Endothelial cell of umbilical vein (primary cell): ENCODE measurements at regions not wholly inside any gene's neighbourhood (a gene's known extent, or its start where the extent isn't known, plus 50 kb on each side); places are given as distances from the start of the nearest gene placed in this dataset.
"Not testable (repeated sequence)": the region's sequence is repeated elsewhere in the genome, so short reads cannot be mapped to it uniquely, and the experiment has no call there.

Source experiments
- CTCF ChIP-seq, 2 donors: IDR thresholded peaks; 1 replicate in 1 of 2; 2 replicates in 1 of 2; pipeline ENCODE4 v1.5.1; 2011; ENCODE audit warnings: low read length in 2 of 2, mild to moderate bottlenecking in 2 of 2, moderate library complexity in 2 of 2, control low read depth in 1 of 2, inconsistent platforms in 1 of 2, low read depth in 1 of 2; ENCODE audit not compliant: insufficient read depth in 1 of 2; ENCODE audit errors: extremely low read depth in 1 of 2
- EZH2 ChIP-seq: IDR thresholded peaks from 2 replicates; pipeline ENCODE4 v1.6.1; 2012; ENCODE audit warnings: borderline replicate concordance, low read depth, mild to moderate bottlenecking, moderate library complexity, low read length, inconsistent platforms; ENCODE audit not compliant: severe bottlenecking
- GATA2 ChIP-seq: IDR thresholded peaks from 2 replicates; pipeline ENCODE4 v1.7.0; 2011; ENCODE audit warnings: low read depth, mild to moderate bottlenecking, moderate library complexity, mixed read lengths, low read length; ENCODE audit not compliant: insufficient read length, insufficient read depth
- JUN ChIP-seq: IDR thresholded peaks from 2 replicates; pipeline ENCODE4 v1.6.1; 2011; ENCODE audit warnings: borderline replicate concordance, low read depth; ENCODE audit not compliant: insufficient read length, insufficient read depth
- MYC ChIP-seq: IDR thresholded peaks from one replicate; pipeline ENCODE4 v1.6.1; 2011; ENCODE audit warnings: mild to moderate bottlenecking, low read depth, low read length
- POLR2A ChIP-seq: IDR thresholded peaks from 2 replicates; pipeline ENCODE4 v1.6.1; 2012; ENCODE audit warnings: low read depth, mild to moderate bottlenecking, control low read depth, low read length
- POLR2AphosphoS5 ChIP-seq: IDR thresholded peaks from 2 replicates; pipeline ENCODE4 v1.6.1; 2012; ENCODE audit warnings: low read depth, mild to moderate bottlenecking, control low read depth, low read length, moderate library complexity; ENCODE audit not compliant: insufficient read depth
- TF ChIP-seq, protein P1 (sequence below): IDR thresholded peaks from 2 replicates; pipeline ENCODE4 v1.6.1; 2011; ENCODE audit not compliant: insufficient read depth, insufficient read length

GRCh38 chr3:20547361-20548269 is 361.6 kb upstream of the SGO1 start:
- not testable (repeated sequence) for TF ChIP-seq CTCF (IDR thresholded peaks at IDR 0.05; ENCODE audit: extremely low read depth in 1 of 2, insufficient read depth in 1 of 2, low read depth in 1 of 2, low read length in 2 of 2); POLR2A; POLR2AphosphoS5; EZH2; JUN; GATA2; MYC
- TF ChIP-seq, protein P1, sequence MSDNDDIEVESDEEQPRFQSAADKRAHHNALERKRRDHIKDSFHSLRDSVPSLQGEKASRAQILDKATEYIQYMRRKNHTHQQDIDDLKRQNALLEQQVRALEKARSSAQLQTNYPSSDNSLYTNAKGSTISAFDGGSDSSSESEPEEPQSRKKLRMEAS = not testable (repeated sequence)
